Sigmoid colon (tissue), 4 donors: ENCODE measurements at regions not wholly inside any gene's neighbourhood (a gene's known extent, or its start where the extent isn't known, plus 50 kb on each side); places are given as distances from the start of the nearest gene placed in this dataset.

ENCODE experiments used
- CTCF ChIP-seq, 4 experiments: fragments of 450-650 bp in 3 of 4; fragments of 200-600 bp in 1 of 4; IDR thresholded peaks; one replicate each; pipeline ENCODE4 v1.5.1; 2016 to 2019; ENCODE audit warnings: antibody characterized with exemption in 4 of 4, mild to moderate bottlenecking in 3 of 4, moderate library complexity in 2 of 4
- EP300 ChIP-seq, 4 donors: sonication (generic); formaldehyde crosslinking; IDR thresholded peaks; one replicate each; pipeline ENCODE4 v1.6.1; 2017; ENCODE audit warnings: antibody characterized with exemption in 4 of 4
- POLR2A ChIP-seq, 2 donors: fragments of 450-650 bp; IDR thresholded peaks; one replicate each; pipeline ENCODE4 v1.6.1; 2016; ENCODE audit warnings: antibody characterized with exemption in 2 of 2, mild to moderate bottlenecking in 2 of 2, moderate library complexity in 2 of 2

DNA sequence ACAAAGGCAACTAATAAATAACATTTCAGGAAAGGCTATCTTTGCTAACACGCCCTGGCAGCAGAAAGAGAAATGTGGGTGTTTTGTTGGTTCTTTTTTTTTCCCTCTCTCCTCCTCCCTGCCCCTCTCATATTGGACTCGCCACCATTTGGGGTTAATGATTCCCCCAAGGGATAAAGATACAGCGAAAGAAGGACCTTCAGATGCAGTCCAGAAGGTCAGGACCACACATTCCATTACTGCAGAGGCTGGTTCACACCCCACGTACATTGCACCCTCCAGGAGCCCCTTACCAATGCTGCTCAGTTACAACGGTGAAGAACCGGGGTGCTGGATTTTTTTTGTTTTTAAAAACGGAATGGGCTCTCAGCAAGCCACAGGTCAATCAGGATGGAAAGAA lies 156.9 kb upstream of the TIAM1 start:
- TF ChIP-seq CTCF (IDR thresholded peaks at IDR 0.05) = no peak
- no peak for TF ChIP-seq POLR2A (IDR thresholded peaks at IDR 0.05)
- TF ChIP-seq EP300 (IDR thresholded peaks at IDR 0.05) = no peak
